ENCODE measurements at regions not wholly inside any gene's neighbourhood (a gene's known extent, or its start where the extent isn't known, plus 50 kb on each side); places are given as distances from the start of the nearest gene placed in this dataset.

DNA sequence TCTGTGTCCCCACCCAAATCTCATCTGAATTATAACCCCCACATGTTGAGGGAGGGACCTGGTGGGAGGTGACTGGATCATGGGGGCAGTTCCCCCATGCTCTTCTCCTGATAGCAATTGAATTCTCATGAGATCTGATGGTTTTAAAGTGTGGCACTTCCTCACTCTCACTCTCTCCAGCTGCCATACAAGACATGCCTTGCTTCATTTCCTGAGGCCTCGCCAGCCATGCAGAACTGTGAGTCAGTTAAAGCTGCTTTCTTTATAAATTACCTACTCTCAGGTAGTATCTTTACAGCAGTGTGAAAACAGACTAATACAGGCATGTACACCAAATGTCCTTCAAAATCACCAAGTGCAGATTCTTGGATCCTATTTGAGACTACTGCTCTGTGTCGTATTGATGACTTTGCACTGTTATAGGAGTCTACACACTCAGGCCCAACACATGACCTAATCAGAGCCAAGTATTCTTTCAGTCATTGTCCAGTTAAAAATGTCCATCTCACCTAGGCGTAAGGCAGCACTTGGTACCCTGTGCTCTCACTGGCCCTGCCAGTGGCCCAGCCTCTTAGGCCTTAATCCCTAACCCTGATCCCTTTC is 52.8 kb upstream of the UST start (continued):
- TF ChIP-seq RXRA (IDR thresholded peaks at IDR 0.05; ENCODE audit: insufficient read depth, low read depth, low read length), result no peak

Measured in H1 (cell line).